HG03571 (cell line): ENCODE measurements at regions not wholly inside any gene's neighbourhood (a gene's known extent, or its start where the extent isn't known, plus 50 kb on each side); places are given as distances from the start of the nearest gene placed in this dataset.
"Not testable (repeated sequence)": the region's sequence is repeated elsewhere in the genome, so short reads cannot be mapped to it uniquely, and the experiment has no call there.

Experiments used
- ATAC-seq: cut with Tn5 transposase; IDR thresholded peaks from one replicate; pipeline ENCODE4 v1.9.1; 2021; ENCODE audit not compliant: unreplicated experiment

DNA sequence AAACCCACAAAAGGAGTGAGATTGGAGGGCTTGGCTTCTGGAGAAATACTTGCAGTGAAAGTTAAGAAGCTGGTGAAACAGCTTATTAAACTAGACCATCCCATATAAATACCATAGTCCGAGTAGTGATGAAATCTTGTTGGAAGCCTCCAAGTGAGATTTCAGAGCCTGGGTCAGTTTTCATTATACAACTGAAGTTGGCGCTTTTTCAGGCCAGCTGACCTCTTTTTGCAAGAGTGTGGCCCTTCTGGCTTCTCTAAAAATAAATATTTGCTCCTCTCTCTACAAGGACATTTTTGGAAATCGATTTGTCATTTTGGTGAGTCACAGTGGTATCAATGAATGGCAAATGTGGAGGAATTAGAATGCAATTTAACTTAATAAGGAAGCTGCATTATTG lies 51.2 kb upstream of the THRB start:
- no peak for ATAC-seq

DNA sequence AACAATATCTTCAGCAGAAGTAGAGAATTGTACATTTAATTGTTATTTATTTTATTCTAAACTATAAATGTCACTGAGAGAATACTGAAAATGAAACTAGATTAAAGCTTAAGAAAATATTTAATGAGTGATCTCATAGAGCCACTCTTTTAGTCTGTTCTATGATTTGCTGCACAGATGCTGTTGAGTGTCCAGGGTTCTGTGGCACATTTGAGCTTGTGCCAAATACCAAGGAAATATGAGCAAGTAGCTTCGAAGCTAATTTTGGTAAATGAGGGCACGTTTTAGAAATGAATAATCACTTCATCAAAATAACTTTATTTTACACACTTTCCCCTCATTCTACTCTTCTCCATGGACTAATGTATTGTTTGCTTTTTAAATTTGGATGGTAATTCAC lies 53.6 kb upstream of the THRB start:
- no peak for ATAC-seq

DNA sequence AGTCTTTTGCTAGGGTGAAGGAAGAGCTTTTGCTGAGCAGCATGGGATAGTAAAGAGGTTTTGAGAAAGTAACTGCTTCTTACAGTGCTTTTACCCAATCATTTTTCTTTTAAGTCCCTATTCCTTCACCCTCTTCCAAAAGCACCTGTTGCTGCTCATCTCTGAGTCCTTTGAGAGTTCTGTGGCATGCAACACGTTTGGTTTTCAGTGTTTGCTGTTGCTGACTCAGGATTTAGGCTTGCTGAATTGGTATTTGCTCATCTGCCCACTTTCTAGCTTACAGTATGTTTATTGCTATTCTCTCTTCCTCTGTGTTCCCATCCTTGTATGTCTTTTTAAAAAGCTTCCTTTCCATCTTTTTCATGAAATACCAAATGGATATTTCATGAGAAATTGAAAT lies 55.9 kb upstream of the THRB start:
- ATAC-seq, result no peak

DNA sequence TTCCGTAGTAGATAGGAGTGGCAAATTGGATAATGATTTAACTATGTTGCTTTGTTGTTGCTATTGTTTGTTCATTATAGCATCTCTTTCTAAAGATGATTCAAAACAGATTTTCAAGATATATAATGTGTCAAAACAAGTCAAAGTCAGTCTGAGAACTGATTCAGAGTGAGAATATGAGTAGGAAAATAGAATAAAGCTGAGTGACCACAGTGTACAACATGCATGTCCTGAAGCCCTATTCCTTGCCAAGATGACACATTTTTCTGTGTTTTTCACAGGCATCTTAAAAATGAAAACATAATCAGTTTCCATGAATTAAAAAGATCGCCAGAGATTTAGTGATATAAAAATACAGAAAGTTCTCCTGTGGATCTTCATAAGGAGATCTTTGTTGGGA lies 57.0 kb upstream of the THRB start:
- no peak for ATAC-seq

DNA sequence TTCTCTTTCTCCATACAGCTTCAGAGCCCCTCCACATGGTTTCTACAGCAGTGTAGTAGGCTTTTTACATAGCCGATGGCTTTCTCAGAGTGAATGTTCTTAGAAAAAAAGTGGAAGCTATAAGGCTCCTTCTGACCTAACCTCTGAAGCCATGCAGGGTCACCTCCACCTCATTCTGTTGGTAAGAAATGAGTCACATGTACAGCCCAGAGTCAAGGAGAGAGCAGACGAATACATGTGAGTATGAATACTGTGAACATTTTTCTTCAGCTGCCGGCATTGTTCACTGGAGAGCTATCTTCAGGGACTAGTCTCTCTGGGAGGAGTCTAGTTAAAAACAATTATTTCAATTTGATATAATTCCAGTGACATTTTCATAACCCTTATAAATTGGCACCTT lies 68.2 kb upstream of the THRB start:
- ATAC-seq, result peak; percentile 94

GRCh38 chr3:24565053-24565452 lies 70.4 kb upstream of the THRB start:
- no peak for ATAC-seq

DNA sequence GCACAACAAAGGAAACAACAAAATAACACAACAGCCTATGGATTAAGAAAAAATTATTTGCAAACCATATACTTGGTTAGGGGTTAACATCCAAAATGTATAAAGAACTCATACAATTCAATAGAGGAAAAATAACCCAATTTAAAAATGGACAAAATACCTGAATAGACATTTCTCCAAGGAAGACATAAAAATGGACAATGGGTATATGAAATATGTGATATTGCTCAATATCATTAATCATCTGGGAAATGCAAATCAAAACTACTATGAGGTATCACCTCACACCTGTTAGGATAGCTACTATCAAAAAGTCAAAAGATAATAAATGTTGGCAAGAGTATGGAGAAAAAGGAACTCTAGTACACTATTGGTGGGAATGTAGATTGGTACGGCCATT lies 71.0 kb upstream of the THRB start:
- no peak for ATAC-seq

DNA sequence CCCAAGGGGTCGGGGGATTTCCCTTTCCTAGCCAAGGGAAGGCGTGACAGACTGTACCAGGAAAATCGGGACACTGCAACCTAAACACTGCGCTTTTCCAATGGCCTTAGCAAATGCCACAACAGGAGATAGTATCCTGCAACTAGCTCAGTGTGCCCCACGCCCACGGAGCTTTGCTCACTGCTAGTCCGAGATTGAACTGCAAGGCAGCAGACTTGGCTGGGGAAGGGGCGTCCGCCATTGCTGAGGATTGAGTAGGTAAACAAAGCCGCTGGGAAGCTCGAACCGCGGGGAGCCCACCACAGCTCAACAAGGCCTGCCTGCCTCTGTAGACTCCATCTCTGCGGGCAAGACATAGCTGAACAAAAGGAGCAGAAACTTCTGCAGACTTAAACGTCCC lies 72.3 kb upstream of the THRB start:
- ATAC-seq, result no peak

- ATAC-seq, result not testable (repeated sequence)
Measured at GRCh38 chr3:24572409-24572808, 77.8 kb upstream of the THRB start.

- no peak for ATAC-seq
Measured at GRCh38 chr3:24573576-24573975, 78.9 kb upstream of the THRB start.

- ATAC-seq, result no peak
Measured at GRCh38 chr3:24578324-24578723, 83.7 kb upstream of the THRB start.

DNA sequence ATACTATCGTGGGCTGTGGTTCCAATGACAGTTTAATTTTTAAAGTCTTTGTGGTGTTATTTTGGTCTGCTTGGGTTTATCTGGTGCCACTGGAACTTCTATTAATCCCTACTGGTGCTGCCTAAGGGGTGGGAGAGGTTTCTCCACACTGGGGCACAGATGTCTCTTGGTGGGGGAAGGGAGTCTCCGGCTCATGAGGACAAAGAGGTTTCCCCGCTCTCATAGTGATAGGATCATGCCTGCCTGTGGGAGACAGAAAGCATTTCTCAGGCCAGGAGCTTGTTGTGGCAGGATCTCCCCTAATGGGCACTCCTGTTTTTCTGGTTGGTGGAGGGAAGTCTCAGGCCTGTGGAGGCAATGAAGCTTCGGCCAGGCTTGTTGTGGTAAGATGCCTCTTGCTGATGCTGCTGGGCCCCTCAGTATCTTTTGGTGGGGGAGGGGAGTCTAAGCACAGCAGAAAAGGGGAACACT lies 84.3 kb upstream of the THRB start:
- no peak for ATAC-seq

- no peak for ATAC-seq
Measured at GRCh38 chr3:24582431-24583403, 88.1 kb upstream of the THRB start.

- ATAC-seq, result no peak
Measured at GRCh38 chr3:24586920-24587319, 92.3 kb upstream of the THRB start.

- ATAC-seq, result no peak
Measured at GRCh38 chr3:24588629-24589512, 94.2 kb upstream of the THRB start.

GRCh38 chr3:24589513-24589851 lies 94.8 kb upstream of the THRB start:
- ATAC-seq, result no peak

- no peak for ATAC-seq
Measured at GRCh38 chr3:24589931-24590880, 95.6 kb upstream of the THRB start.

GRCh38 chr3:24591191-24591590 lies 96.5 kb upstream of the THRB start:
- no peak for ATAC-seq

GRCh38 chr3:24591661-24592555 lies 97.3 kb upstream of the THRB start:
- ATAC-seq, result no peak

DNA sequence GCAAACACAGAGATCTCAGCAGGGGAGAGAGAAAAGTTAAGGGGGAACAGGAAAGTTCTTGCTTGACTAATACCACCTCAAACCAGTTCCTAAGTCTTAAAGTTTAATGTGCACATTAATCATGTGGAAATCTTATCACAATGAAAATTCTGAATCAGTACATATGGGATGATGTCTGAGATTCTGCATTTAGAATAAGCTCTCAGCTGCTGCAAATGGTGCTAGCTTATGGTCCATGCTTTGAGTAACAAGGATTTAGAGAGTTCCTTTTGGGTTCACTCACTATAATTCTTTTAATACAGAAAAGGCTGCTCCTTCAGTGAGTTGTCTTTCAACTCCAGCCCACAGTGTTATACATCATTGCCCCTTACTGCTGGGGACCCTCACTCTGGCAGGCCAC lies 99.5 kb upstream of the THRB start:
- no peak for ATAC-seq
